Midbrain (tissue), 1 donor: ENCODE measurements at regions not wholly inside any gene's neighbourhood (a gene's known extent, or its start where the extent isn't known, plus 50 kb on each side); places are given as distances from the start of the nearest gene placed in this dataset.

Experiments
- DNase-seq: peaks from one replicate; lab custom pipeline; 2025; lab: John Stamatoyannopoulos, UW

- no peak for DNase-seq
Measured at GRCh38 chr3:177745607-177746005, 548.3 kb upstream of the TBL1XR1 start.

- no peak for DNase-seq
Measured at GRCh38 chr3:177746337-177746933, 549.2 kb upstream of the TBL1XR1 start.

GRCh38 chr3:177749836-177750235 is 552.6 kb upstream of the TBL1XR1 start:
- no peak for DNase-seq

- DNase-seq = no peak
Measured at GRCh38 chr3:177750436-177750835, 553.2 kb upstream of the TBL1XR1 start.

GRCh38 chr3:177751770-177752169 is 554.5 kb upstream of the TBL1XR1 start:
- no peak for DNase-seq

- DNase-seq = no peak
Measured at GRCh38 chr3:177752831-177753230, 555.5 kb upstream of the TBL1XR1 start.

DNA sequence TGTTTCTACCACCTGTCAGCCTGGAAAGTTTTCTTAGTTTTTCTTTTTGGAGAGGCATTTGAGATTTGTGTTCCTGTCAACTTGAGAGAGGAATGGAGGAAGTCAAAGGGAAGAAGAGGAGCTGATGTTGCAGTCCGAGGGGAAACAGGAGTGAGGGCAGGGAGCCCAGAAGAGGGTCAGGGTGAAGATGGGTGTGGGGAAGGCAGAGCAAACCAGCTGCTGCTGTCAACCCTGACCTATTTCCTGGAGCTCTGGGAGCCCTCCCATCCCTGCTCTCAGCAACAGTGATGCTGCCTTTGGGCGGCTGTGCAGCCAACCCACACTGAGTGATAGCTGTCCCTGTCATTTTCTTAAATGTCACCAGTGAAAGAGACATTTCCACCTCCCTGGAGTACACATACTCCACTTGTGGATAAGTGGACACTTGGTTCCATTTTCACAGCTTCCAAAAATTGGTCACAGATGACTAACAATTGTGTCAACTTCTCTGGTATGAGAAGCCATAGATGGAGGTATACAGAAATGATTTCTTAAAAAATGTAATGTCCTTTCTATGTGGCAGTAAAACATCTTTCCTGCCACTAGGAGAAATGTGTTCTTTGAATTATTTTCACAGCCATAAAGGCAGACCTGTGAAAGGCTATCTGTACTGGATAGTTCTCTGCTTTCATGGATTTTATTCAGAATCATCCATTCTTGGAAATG is 556.3 kb upstream of the TBL1XR1 start:
- DNase-seq = no peak

DNA sequence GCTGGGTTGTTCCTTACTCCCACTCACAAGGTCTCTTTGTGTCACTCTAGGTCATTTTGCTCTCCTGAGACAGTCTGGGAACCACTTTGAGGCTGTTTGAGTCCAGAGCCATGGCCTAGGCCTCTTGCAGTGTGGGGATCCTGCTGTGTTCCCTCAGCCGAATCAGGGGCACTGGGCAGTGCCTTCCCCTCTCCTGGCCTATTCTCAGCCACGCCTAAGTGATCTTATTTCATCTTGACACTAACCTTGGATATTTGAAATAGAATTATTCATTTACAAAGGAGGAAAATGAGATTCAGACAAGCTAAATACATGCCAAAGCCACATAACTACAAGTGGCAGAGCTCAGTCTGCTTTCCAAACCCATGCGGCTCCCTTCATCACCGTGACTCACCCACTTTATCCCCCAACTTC is 557.2 kb upstream of the TBL1XR1 start:
- DNase-seq = no peak

DNA sequence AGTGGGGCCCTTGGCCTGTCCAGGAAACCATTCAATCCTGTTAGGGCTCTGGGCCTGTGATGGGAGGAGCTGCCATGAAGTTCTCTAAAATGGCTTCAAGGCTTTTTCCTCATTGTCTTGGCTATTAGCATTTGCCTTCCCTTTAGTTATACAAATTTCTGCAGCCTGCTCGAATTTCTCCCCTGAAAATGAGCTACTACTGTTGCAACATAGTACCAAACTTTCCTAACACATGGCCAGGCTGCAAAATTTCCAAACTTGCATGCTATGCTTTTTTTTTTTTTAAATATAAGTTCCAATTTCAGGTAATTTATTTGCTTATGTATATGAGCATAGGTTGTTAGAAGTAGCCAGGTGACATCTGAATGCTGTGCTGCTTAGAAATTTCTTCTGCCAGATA is 560.8 kb upstream of the TBL1XR1 start:
- no peak for DNase-seq

DNA sequence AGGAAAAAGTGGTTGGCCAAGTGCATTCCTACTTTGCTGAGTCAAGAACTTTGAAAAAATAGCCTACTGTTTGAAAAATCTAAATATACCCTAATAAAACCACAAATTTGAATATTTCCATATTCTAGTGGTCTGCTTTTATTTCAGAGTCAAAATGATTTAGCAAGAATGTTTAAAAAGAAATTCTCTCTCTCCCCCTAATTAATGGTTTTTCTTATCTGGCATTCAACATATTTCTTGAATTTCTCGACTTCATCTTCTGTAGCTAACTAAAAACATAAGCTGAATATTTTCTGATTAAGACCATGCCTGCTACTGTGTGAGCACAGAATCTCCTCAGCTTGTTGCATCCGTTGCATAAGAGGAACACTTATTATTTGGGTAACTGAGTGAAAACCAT is 563.5 kb upstream of the TBL1XR1 start:
- no peak for DNase-seq

GRCh38 chr3:177764377-177764912 is 567.2 kb upstream of the TBL1XR1 start:
- no peak for DNase-seq

DNA sequence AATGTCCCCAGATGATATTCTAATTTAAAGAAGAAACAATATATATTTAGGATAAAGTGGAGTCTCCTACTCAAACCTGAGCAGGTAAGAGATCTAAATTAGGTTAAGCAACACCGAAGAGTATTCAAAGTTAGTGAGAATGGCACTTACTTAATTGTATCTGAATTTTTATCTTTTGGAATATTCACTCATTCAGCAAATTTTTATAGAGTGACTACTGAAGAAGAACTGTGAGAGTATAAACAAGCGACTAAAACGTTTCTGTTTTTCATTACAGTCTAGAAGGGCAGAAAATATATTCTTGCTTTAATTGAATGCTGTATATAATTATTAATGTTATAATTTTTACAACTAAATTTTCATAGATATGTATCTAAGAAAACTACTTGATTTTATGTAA is 567.7 kb upstream of the TBL1XR1 start:
- DNase-seq = no peak

DNA sequence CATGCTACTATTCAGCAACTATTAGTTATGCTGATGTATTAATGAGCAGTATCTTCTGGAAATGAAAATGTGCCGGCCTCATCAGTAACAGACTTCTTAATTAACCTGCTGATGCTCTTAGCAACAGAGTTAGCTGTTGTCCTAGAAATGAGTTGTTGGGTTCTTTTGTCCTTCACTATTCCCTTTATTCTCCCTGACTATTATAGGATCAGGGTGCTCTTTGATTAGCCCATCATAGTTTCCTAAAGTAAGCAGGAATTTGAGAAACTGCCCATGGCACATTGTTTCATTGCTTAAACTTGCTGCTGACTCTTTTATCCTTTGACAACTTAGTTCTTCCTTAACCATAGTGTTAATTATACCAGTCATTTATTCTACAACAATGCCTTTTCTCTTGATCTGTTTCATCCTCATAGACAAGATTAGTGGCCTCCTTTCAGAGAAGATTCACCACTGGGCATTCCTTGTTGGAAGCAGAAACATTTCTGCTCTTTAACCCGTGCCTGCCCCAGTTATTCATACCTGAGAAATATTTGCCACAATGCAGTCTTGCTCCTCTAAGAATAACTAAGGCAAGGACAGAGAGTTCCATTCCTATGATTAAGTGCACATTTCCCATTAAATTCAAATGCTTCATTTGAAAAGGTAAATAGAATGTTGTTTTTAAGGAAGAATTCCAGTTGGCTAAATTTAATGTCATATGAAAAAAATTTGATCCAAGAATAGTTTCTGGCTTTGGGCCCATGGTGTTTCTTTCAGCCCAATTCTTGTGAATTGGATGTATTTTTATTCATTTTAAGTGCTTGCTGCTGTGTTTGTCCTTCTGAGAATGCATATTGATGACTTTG is 573.3 kb upstream of the TBL1XR1 start:
- DNase-seq = no peak

DNA sequence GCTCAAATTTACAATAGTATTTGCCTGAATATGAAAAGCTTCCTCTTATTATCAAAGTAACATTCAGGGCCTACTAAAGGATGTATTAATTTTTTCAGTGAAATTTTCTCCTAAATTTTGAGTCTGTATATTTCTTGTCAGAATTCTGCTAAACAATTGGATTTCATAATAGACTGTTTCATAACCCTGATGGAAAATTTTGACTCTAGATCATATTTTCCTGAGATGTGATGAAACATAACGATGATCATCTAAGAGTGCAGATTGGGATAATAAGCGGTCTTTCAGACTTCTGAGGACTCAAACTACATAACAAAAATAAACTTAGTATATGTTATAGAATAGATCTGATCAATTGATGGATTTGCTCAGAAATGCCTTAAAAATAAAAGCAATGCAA is 574.5 kb upstream of the TBL1XR1 start:
- DNase-seq = no peak

DNA sequence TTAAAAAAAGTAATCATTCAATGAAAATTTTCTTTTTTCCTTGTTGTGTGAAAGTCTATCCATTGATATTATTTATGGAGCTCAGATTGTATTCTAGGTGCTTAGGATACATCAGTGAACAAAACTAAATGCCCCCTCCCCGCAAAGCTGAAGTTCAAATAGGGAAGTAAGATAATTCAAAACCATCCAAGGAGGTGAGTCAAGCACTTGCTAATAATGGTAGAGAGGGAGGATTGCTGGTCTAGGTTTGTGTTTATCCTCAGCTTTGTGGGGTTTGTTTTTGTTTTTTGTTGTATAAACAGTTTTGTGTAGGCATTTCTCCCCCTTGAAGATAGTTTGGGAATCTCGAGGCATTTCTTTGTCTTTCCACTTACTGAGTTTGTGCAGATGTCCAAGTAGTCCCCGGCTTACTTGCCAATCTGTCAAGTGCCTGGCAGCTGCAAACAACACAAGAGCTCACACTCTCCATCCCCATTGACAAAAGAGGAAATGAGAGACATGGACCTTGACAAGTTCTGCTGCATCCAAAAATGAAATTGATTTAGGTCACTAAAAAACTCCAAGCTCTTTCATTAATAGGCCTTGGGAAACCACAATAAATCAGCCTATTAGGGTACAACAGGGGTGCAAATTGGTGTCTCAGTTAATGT is 575.8 kb upstream of the TBL1XR1 start:
- DNase-seq = no peak

GRCh38 chr3:177773717-177774116 is 576.4 kb upstream of the TBL1XR1 start:
- no peak for DNase-seq

DNA sequence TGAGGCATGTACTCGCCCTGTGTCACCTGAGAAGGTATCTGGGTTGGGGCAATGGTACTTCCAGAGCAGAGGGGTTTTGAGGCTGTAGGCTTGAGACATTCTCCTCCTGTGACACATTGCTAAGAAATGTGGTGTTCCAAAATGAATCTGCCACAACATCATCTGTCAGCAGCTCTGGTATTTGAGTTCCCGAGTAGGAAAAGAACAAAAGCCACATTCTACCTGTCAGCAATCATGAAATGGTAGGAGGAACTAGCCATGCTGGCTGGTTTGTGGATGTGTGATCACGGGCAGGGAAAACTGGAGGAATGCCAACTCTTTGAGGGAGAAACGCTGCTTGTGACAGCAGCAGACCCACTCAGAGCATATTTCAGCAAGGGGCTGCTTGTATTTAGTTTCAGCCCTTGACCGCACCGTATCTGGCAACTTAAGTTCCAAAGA is 579.4 kb upstream of the TBL1XR1 start:
- no peak for DNase-seq

DNA sequence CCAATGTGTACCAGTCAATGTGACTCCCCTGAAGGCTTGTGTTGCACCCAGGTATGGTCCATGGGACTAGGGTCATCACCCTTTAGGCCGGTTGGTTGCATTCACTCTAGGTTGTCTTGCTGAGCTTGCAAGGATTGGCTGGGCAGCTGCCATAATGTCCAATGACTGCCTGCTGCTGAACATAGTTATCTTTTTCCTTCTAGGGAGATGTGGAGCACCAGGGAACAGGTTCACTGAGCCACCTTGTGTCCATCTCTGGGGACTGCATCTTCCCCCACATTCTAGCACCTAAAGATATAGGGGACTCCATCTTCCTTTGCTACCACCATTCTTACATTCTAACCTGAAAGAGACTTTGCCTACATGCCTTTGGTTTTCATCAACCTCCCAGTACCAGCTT is 580.4 kb upstream of the TBL1XR1 start:
- peak; percentile 59 for DNase-seq

- no peak for DNase-seq
Measured at GRCh38 chr3:177778633-177779032, 581.4 kb upstream of the TBL1XR1 start.

DNA sequence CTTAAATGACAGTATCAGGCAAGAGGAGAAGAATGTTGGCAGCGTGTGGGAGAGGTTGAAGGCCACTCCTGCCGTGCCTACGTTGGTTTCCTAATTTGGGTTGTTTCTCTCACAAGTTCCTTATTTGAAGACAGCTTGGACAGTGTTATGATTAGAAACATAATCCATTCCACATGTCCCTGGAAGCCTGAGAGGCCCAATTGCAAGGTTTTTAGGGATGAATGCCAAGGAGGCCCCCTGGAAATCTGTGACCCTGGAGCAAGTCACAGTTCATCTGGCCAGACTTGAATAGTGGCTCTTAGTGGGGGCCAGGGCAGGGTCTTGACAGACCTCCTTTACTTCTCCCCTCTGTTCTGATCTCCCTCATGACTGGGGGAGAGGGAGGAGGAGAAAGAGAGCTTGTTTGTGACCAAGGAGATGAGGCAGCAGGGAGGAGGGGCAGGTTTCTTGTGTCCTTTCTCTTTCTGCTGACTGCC is 584.4 kb upstream of the TBL1XR1 start:
- DNase-seq = no peak

GRCh38 chr3:177783338-177783737 is 586.1 kb upstream of the TBL1XR1 start:
- no peak for DNase-seq

- DNase-seq = no peak
Measured at GRCh38 chr3:177783767-177784166, 586.5 kb upstream of the TBL1XR1 start.
